ENCODE measurements at regions not wholly inside any gene's neighbourhood (a gene's known extent, or its start where the extent isn't known, plus 50 kb on each side); places are given as distances from the start of the nearest gene placed in this dataset.

DNA sequence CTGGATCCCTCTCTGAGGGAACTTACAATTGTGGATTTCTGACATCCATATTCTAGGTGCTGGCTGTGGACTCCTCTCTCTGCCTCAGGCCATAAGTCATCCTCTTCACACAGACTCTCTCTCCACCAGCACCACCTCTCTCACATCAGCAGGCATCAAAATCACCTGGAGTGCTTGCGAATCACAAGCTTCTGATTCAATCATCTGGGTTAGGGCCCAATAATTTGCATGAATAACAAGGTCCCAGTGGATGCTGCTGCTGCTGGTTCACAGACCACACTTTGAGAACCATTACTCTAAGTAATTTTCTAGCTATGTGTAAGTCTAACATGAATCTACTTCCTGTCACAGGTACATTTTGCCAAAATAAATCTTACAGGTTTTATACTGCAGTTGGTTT lies 214.9 kb downstream of the DSEL start:
- no peak for DNase-seq (ENCODE audit: low read depth in 2 of 3, low spot score in 2 of 3)

DNA sequence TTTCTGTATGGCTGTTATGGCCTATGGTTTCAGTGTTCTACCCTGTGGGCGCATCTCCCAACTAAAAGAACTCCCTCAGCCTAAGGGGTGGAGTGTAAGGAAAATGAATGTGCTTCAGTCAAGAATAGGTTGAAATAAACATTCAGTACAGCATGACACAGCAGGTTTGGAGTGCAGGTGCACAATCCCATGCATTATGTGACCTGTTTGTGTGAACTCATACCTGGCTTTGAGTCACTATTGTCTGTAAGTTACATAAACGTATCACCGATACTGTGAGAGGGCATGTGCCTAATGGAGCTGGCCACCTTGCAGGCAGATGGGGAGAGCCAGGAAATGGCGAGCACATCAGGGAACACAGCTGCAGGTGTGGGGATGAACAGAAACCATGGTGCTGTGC lies 216.0 kb downstream of the DSEL start:
- peak; percentile 1 to 55 (median 41) for DNase-seq (ENCODE audit: low read depth in 2 of 3, low spot score in 2 of 3)

GRCh38 chr18:67292814-67293213 lies 223.7 kb downstream of the DSEL start:
- DNase-seq (ENCODE audit: low read depth in 2 of 3, low spot score in 2 of 3), result no peak

DNA sequence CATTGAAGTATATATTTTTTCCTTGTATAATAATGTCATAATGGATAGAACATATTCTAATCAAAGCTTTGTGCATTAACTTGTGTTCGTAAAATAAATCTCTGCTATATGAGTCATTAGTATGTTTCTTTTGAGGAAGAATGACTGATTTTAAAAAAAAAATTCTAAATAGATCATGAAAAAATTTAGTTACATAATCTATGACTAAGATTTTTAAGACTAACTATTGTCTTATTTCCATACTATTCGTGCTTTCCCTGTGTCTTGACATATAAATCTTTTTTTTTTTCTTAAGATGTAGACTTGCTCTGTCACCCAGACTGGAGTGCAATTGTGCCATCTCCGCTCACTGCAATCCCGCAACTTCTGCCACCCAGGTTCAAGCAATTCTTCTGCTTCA lies 226.1 kb downstream of the DSEL start:
- DNase-seq (ENCODE audit: low read depth in 2 of 3, low spot score in 2 of 3), result no peak

GRCh38 chr18:67285583-67285982 lies 230.9 kb downstream of the DSEL start:
- DNase-seq (ENCODE audit: low read depth in 2 of 3, low spot score in 2 of 3), result no peak

DNA sequence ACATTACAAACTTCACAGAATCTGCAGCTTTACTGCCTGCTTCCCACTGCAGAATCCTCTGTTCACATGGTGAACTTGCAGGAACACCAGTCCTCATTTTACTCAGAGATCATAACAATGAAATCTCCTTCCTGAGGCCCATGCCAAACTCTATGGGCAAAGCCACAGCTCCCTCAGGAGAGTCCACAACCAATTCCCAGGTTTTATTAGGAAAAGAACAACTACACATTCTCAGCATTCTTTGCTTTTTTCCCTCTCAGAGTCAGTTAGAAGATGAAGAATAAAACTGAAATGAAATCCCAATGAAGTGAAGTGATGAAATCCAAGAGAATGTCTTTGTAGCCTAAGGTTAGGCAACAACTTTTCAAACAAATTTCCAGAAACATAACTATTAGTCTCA lies 233.7 kb downstream of the DSEL start:
- no peak for DNase-seq (ENCODE audit: low read depth in 2 of 3, low spot score in 2 of 3)

GRCh38 chr18:67281746-67282145 lies 234.8 kb downstream of the DSEL start:
- no peak for DNase-seq (ENCODE audit: low read depth in 2 of 3, low spot score in 2 of 3)

DNA sequence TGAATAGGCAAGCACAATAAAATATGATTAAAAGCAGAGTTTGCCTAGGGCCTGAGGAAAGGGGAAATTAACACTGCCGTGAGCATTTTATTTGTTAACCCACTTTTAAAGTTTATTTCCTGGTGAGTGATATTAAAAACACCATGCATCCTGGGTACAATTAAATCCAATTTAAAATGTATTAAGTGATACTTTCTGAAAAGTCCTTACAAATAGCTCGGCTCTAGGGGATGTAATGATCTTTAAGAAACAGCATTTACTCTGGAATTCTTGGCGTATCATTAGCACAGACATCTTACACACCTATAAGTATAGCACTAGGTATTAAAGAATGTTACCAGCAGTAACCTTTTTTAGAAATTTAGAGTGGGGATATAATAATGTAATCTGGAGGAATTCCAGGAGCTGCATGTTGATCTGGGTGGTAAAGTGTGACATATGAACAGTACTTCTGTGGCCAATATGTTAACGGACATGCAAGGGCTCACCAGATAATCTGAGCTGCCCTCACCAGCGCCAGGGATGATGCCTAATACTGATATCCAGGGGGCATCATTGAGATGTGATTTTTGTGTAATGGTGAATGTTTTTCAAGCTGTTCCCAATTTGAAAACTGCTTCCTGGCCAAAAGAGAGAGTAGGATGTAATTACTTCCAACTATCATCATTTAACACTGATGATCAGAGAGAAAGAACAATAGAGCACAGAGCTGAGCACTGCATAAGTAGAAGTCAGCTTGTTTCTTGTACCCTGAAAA lies 235.9 kb downstream of the DSEL start:
- DNase-seq (ENCODE audit: low read depth in 2 of 3, low spot score in 2 of 3), result no peak

DNA sequence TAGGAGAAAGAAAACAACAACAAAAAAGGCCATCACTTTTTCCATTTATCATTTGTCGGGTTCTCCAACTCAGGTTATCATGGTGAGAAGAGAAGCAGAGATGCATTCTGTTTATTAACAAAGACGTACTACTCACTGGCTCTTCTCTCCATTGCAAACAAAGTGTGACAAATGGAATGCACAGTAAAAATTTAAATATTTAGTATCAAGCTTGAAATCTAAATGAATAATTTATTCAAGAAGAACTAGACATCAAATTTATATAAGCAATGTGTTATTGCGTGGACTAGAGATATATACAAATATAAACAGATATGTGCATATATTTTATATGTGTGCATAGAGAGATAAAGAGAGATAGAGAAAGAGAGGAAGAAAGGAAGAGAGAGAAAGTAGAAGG lies 236.5 kb downstream of the DSEL start:
- no peak for DNase-seq (ENCODE audit: low read depth in 2 of 3, low spot score in 2 of 3)

- no peak for DNase-seq (ENCODE audit: low read depth in 2 of 3, low spot score in 2 of 3)
Observed at GRCh38 chr18:67278984-67279383, 237.5 kb downstream of the DSEL start.

DNA sequence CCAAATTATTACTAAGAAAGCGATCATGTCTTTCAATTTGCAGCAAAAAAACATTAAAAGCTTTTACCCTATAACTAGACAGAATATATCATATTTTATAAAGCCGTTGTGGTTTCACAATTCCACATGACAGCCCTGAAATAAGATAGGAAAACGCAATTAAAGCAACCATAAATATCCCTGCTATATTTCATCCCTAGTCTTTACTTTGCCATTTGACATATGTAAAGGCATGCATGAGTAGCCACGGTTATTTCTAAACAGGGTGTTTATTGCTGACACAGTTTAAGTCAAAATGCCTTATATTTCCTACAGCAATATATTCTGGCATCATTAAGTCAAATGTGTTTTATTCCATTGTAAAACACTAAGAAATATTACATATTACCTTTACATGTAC lies 239.9 kb downstream of the DSEL start:
- no peak for DNase-seq (ENCODE audit: low read depth in 2 of 3, low spot score in 2 of 3)

GRCh38 chr18:67273288-67273687 lies 243.2 kb downstream of the DSEL start:
- no peak for DNase-seq (ENCODE audit: low read depth in 2 of 3, low spot score in 2 of 3)

DNA sequence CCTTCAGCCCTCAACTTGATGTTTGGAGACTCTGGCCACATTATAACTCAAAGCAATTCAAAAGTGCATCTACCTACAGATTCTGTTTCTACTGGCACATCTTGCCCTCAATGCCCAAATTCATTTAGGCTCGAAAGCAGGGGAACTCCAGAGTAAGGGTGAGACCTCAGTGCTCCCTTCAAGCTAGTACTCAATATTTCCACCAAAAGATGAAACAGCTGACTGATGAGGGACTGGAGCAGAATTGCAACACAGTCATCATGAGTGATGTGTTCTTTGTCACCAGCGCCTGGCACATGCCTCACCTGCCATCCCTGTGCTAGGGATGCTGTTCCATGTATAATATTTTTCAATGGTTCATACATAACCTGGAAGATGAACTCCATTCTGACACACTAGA lies 247.3 kb downstream of the DSEL start:
- no peak for DNase-seq (ENCODE audit: low read depth in 2 of 3, low spot score in 2 of 3)

- DNase-seq (ENCODE audit: low read depth in 2 of 3, low spot score in 2 of 3), result no peak
Observed at GRCh38 chr18:67268530-67268929, 248.0 kb downstream of the DSEL start.

- peak in 1 of 3 donors; percentile 29 for DNase-seq (ENCODE audit: low read depth in 2 of 3, low spot score in 2 of 3)
Observed at GRCh38 chr18:67266246-67267237, 250.0 kb downstream of the DSEL start.

DNA sequence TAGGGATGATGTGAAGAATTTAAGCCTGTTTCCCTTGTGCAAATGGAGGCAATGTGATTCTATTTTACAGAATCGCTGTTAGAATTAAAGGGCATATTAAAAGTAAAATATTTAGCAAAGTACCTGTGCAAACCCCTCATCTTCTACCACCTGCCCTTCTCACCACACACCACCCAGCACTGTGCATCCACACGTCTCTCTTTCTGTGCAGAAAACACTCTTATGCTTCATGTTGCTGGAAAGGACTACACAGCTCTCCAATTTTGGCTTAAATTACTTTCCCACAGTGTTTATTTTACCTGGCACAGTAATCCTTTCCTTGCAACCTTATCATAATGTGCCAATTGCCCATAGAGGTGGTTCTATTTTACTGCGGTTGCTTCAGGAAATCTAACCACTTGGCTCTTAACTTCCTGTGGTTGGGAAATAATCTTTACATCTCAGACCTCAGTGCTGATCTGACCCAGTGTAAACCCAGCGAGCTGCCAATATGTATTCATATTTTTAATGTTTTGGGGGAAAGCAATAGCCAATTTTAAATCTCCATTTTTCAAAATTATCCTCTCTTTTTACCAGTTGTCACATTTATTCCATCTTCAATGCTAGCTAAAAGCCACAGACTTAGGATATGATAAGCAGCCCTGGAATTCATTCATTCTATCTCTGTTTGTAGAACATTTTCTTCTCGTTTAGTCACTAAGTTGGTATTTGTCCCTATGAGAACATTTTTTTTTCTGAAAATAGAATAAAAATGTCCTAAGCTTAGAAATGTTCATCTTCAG lies 250.9 kb downstream of the DSEL start:
- DNase-seq (ENCODE audit: low read depth in 2 of 3, low spot score in 2 of 3), result peak in 2 of 3 donors; percentile 48 to 64

GRCh38 chr18:67261931-67262552 lies 254.5 kb downstream of the DSEL start:
- no peak for DNase-seq (ENCODE audit: low read depth in 2 of 3, low spot score in 2 of 3)

GRCh38 chr18:67260841-67261240 lies 255.7 kb downstream of the DSEL start:
- DNase-seq (ENCODE audit: low read depth in 2 of 3, low spot score in 2 of 3), result no peak

GRCh38 chr18:67250776-67251424 lies 265.6 kb downstream of the DSEL start:
- no peak for DNase-seq (ENCODE audit: low read depth in 2 of 3, low spot score in 2 of 3)
